GM19238 (cell line): ENCODE measurements at regions not wholly inside any gene's neighbourhood (a gene's known extent, or its start where the extent isn't known, plus 50 kb on each side); places are given as distances from the start of the nearest gene placed in this dataset.
"Not testable (repeated sequence)": the region's sequence is repeated elsewhere in the genome, so short reads cannot be mapped to it uniquely, and the experiment has no call there.

Experiments
- DNase-seq: peaks from one replicate; pipeline ENCODE4 v3.0.0; 2011; ENCODE audit warnings: low spot score; ENCODE audit not compliant: insufficient read length

DNA sequence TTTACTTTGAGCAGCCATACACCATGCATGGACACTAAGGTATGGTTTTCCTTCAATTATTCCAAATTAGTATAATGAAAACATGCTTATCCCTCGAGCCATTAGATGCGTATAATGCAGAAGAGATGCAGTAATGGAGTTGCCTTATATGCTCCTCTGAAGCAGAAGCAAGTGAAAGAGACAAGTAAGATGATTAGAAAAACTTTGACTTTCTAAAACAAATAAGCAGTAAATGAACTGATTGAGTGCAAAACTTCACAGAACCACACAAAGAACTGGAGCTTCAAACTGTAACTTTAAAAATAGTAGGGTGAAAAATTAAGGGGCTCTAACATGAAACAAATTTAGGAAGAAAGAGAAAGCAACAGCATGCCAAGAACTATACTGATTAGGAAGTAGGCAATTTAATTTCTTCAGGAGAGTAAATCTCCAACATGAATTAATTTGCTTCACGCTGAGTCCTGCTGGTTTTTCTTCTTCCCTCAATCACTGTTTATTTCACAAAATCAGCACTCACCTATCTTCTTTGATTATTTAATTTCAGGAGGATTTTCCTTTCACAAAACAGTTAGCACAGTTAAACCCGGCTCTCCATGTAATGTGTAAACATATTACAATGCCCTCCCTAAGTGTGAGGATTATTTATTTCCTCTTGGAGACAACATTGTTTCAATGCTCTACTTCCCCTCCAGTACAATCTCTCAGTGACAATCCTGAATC, 90.3 kb upstream of the PAM start:
- DNase-seq, result no peak

DNA sequence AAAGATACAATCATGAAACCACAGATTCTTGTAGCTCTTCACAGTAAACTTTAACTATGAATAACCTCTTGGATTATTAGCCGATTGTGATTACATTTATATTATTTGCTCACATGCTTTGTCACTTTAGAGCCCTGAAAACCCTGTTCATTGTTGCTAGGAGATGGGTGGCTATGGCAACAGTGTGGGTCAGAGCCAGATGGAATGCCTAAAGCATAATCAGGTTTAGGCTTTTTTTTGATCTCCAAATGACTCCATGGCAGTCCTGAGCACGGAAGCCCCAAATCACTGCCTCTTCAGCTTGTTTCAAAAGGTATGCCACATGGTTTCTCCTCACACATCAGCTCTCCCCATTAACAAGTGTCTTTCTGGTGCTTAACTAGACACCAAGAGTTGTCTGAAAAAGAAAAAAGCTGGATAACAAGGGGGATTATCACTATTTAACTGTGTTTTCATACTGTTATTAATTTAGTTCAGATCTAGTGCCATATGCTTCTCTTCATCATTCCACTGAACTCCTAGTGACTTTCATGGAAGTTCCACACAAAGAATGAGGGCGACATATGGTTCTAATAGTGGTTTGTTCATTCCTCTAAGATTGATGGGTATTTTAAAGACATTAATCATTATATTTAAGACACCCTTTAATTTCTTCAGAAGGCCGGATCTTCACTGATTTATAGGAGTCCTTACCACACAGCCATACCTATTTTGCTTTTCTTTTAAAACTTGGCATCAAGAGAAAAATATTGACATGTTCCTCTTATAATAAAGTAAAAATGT, 88.8 kb upstream of the PAM start:
- no peak for DNase-seq

GRCh38 chr5:102668220-102668932, 86.7 kb upstream of the PAM start:
- no peak for DNase-seq

- peak; percentile 3 for DNase-seq
Measured at GRCh38 chr5:102670224-102670836, 84.8 kb upstream of the PAM start.

GRCh38 chr5:102671033-102671734, 83.9 kb upstream of the PAM start:
- not testable (repeated sequence) for DNase-seq

DNA sequence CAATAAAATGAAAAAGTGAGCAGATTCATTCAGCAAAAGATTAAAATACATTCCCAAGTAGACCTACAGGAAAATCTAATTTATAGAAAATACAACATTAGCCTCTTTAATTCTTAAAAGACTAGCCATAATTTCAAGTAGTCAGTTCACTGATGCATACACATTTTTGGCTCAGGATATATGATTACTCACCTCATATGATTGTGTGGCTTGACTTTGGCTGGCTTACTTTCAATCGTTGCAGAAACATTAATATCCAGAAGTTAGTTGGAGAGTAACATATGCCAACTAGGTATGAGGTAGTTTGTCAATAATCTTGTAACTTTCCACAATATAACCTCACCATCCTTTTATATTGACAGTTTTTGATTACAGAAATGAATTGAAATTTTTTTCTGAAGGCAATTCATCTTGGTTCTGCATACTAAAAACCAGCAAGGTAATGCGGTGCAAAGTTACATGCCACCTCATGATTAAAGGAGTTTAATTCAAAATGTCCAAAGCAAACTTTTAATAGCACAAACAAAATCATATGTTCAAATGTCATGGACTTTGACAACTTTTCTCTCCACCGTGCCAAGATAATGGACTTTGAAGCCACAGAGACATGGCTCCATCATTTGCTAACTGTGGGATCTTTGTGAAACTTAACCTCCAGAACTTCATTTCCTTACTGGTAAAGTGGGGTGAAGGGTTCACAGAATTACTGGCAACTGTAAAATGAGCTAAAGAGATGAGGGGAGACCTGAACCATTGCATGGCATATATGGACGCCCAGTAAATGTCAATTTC, 76.6 kb upstream of the PAM start:
- DNase-seq, result no peak

DNA sequence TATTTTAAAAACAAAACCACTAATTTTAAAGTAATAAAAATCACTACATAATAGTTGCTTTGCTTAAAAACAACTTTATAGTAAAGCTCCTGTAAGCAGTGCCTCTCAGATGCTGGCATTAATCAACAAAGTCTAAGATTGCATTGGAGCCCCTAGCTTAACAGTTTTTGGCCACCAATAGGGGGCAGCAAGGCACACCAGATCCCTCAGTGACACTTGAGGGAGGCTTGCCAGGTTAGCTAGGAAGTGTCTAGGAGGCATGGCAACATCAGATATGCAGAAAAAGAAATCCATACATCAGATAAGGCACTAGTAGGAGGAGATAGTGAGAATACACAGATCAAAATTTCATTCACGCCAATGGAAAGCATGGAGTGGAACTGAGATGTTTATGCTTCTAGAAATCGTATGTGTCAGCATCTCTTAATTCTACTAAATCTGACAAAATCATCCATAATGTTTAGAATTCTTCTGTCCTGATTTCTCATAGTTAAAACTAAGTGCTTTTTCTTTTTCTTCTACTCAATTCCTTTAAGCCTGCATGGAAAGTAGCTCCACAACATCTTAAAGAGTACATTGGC, 73.6 kb upstream of the PAM start:
- peak; percentile 30 for DNase-seq

- no peak for DNase-seq
Measured at GRCh38 chr5:102682101-102682647, 72.9 kb upstream of the PAM start.

DNA sequence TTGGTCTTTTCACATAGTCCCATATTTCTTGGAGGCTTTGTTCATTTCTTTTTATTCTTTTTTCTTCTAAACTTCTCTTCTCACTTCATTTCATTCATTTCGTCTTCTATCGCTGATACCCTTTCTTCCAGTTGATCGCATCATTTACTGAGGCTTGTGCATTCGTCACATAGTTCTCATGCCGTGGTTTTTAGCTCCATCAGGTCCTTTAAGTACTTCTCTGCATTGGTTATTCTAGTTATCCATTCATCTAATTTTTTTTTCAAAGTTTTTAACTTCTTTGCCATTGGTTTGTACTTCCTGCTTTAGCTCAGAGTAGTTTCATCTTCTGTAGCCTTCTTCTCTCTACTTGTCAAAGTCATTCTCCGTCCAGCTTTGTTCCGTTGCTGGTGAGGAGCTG, 67.0 kb upstream of the PAM start:
- not testable (repeated sequence) for DNase-seq

- DNase-seq, result not testable (repeated sequence)
Measured at GRCh38 chr5:102688581-102689342, 66.3 kb upstream of the PAM start.

DNA sequence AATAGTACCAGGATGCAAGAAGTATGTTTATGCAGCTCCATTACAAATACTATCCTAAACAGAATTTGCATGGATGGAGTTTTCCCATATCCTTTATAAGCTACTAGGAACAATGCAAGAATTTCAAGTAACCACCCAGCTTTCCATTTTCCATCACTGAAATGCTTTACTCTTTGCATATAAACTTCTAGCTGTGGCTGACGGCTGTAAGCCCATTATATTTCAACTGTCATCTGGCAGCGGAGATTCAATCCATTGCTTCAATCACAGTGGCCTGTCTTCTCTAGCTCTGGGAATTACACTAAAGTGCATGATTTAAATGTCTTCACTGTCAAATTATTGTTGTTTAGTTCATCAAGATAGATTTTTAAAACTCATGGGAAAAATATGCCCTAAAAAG, 64.2 kb upstream of the PAM start:
- no peak for DNase-seq

GRCh38 chr5:102691434-102691833, 63.7 kb upstream of the PAM start:
- DNase-seq, result no peak

GRCh38 chr5:102700120-102700831, 54.8 kb upstream of the PAM start:
- no peak for DNase-seq

DNA sequence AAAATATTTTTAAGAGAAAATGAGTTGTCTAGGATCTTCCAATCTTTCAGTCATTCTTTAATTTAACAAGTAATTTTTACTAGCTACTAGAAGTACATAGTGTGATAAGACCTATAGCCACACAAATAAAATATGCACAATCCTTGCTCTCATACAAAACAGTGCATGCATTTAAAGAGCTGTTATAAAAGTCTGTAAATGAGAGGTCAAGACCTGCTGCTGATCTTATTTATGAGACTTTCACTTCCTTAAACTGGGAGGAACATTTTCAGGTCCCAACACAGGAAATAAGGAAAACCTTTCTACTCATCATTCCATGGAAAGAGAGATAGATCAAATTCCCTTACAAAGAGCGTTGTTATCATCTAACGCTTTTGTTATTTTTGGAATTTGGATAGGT, 54.2 kb upstream of the PAM start:
- DNase-seq, result no peak

DNA sequence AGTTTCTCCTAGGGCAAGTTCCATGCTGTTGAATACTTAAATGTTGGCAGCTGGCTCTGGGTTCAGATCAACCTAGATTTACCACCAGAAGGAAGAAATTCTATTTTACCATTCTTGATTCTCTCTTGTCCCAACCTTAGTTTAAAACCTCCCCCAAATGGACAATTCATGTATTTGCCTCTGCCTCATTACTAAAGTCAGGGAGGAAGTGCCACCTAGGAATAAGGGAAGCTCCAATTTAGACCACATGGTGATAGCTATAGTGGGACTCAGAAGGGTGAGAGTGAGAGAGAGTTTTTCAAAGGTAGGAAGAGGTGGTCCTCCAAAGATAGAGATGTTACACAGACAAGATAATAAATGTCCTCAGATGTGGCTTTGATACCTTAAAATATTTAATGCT, 53.4 kb upstream of the PAM start:
- DNase-seq, result no peak
